GM12878 (cell line): ENCODE measurements at regions not wholly inside any gene's neighbourhood (a gene's known extent, or its start where the extent isn't known, plus 50 kb on each side); places are given as distances from the start of the nearest gene placed in this dataset.

Experiments used
- ATAC-seq: fragments of 200-7000 bp; cut with Tn5 transposase; 3 replicates; pipeline ENCODE4 v1.9.1; 2020; ENCODE audit warnings: mild to moderate bottlenecking, moderate library complexity
- BruUV-seq: library from RNA; stranded (reverse); fragments of 400-500 nt; replicated peaks from 2 replicates; lab custom pipeline; 2021; lab: Mats Ljungman, UMichigan
- CTCF ChIA-PET: fragments of 300-600 bp; sonication (Branson Sonifier 250); formaldehyde crosslinking; extraction: SDS; loops from one replicate; lab custom pipeline; 2021; ENCODE audit warnings: inconsistent platforms; lab: Yijun Ruan, JAX
- POLR2A ChIA-PET: fragments of 350-600 bp; formaldehyde crosslinking; extraction: SDS; loops from one replicate; lab custom pipeline; 2021; ENCODE audit warnings: inconsistent platforms; lab: Charles Lee
- RAD21 ChIA-PET: fragments of 300-600 bp; sonication (Branson Sonifier 250); formaldehyde crosslinking; loops from one replicate; lab custom pipeline; 2023; ENCODE audit warnings: antibody characterized with exemption; ENCODE audit not compliant: unreplicated experiment; lab: Charles Lee
- SMC1A ChIA-PET: fragments of 300-600 bp; sonication (Branson Sonifier 250); formaldehyde crosslinking; loops from one replicate; lab custom pipeline; 2023; ENCODE audit not compliant: unreplicated experiment, uncharacterized antibody; lab: Charles Lee
- DNase-seq: peaks from one replicate; pipeline ENCODE4 v3.0.0-alpha.2; 2011; ENCODE audit warnings: low read depth, low spot score
- FAIRE-seq: peaks from 3 replicates; lab custom pipeline; 2011; peaks lifted over from hg19 to GRCh38; lab: Jason Lieb, UNC
- H2AFZ ChIP-seq: 2 replicates; pipeline ENCODE4 v1.6.0; 2011; ENCODE audit warnings: low read depth, low read length, control low read depth; ENCODE audit not compliant: control insufficient read depth
- H3K27ac ChIP-seq: 2 replicates; pipeline ENCODE4 v1.5.1; 2011; ENCODE audit warnings: control low read depth; ENCODE audit not compliant: control insufficient read depth, insufficient read depth
- H3K27me3 ChIP-seq, 2 experiments: replicated peaks in 1 of 2; 2 replicates each; pipeline versions ENCODE4 v1.6.0 to v1.6.1; 2011; ENCODE audit warnings: low read length in 1 of 2; ENCODE audit not compliant: control insufficient read depth in 2 of 2, insufficient read depth in 2 of 2
- H3K36me3 ChIP-seq, 2 experiments: 2 replicates each; pipeline ENCODE4 v1.5.1; 2011; ENCODE audit warnings: low read length in 1 of 2; ENCODE audit not compliant: control insufficient read depth in 2 of 2, insufficient read depth in 2 of 2
- H3K4me1 ChIP-seq: 2 replicates; pipeline ENCODE4 v1.6.1; 2011; ENCODE audit warnings: mild to moderate bottlenecking, low read length, moderate library complexity, mixed read lengths; ENCODE audit not compliant: control insufficient read depth, insufficient read depth
- H3K4me2 ChIP-seq: 2 replicates; pipeline ENCODE4 v1.6.0; 2011; ENCODE audit warnings: control low read depth; ENCODE audit not compliant: control insufficient read depth, insufficient read depth
- H3K4me3 ChIP-seq: fragments of 200-600 bp; sonication (generic); 2 replicates; pipeline ENCODE4 v1.5.1; 2016
- H3K79me2 ChIP-seq: 2 replicates; pipeline ENCODE4 v1.6.0; 2011; ENCODE audit warnings: low read length; ENCODE audit not compliant: control insufficient read depth, insufficient read depth
- H3K9ac ChIP-seq: 2 replicates; pipeline ENCODE4 v1.8.0; 2011; ENCODE audit warnings: low read length, control low read depth, mixed read lengths; ENCODE audit not compliant: control insufficient read depth, insufficient read depth
- H3K9me3 ChIP-seq: replicated peaks from 3 replicates; pipeline ENCODE4 v1.5.1; 2011; ENCODE audit warnings: mild to moderate bottlenecking, low read length; ENCODE audit not compliant: control insufficient read depth, insufficient read depth
- H4K20me1 ChIP-seq: 2 replicates; pipeline ENCODE4 v1.6.0; 2011; ENCODE audit not compliant: control insufficient read depth, insufficient read depth
- ASH2L ChIP-seq: fragments of 300-600, 200-600 bp; sonication (generic); IDR thresholded peaks from 2 replicates; pipeline ENCODE4 v1.6.1; 2017; ENCODE audit warnings: low read depth, mild to moderate bottlenecking, borderline replicate concordance
- CBFB ChIP-seq: IDR thresholded peaks from 2 replicates; pipeline ENCODE4 v1.6.1; 2016; ENCODE audit warnings: antibody characterized with exemption, low read depth
- CHD1 ChIP-seq: IDR thresholded peaks from 2 replicates; pipeline ENCODE4 v1.6.1; 2012; ENCODE audit warnings: low read depth, low read length, improper control_type of control experiment
- KDM1A ChIP-seq: fragments of 200-600 bp; sonication (generic); IDR thresholded peaks from 2 replicates; pipeline ENCODE4 v1.6.1; 2016; ENCODE audit warnings: borderline replicate concordance
- KLF5 ChIP-seq: fragments of 450-650 bp; IDR thresholded peaks from 2 replicates; pipeline ENCODE4 v1.6.1; 2014; ENCODE audit warnings: mild to moderate bottlenecking; ENCODE audit not compliant: partially characterized antibody
- POLR2AphosphoS2 ChIP-seq: IDR thresholded peaks from 2 replicates; pipeline ENCODE4 v1.6.1; 2011; ENCODE audit warnings: low read depth, mild to moderate bottlenecking, low read length, improper control_type of control experiment, moderate library complexity
- RELA ChIP-seq: fragments of 450-650 bp; IDR thresholded peaks from 2 replicates; pipeline ENCODE4 v1.8.0; 2014; ENCODE audit warnings: borderline replicate concordance; ENCODE audit not compliant: partially characterized antibody
- SPI1 ChIP-seq: IDR thresholded peaks from 2 replicates; pipeline ENCODE4 v1.6.1; 2011; ENCODE audit warnings: low read depth, mild to moderate bottlenecking, low read length, moderate library complexity, borderline replicate concordance; ENCODE audit not compliant: insufficient read depth
- WGBS: methylation state at CpG from one replicate; pipeline ENCODE4 v1.1.6; 2016; ENCODE audit warnings: low lambda C conversion rate; ENCODE audit not compliant: insufficient replicate concordance, insufficient coverage; ENCODE audit errors: missing lambda C conversion rate; 5-methylcytosine and 5-hydroxymethylcytosine counted together
- in situ Hi-C: fragments of 300-500 bp; cut with MboI; formaldehyde crosslinking; loops from 9 replicates; pipeline ENCODE4 v1.14.3; 2018; ENCODE audit warnings: mixed read lengths
- intact Hi-C: fragments of 100-400 bp; cut with micrococcal nuclease; formaldehyde crosslinking; loops from one replicate; pipeline ENCODE4 v1.14.2; 2022; ENCODE audit not compliant: unreplicated experiment
- TF ChIP-seq, protein P1 (sequence below): IDR thresholded peaks from 2 replicates; pipeline ENCODE4 v1.6.1; 2012; ENCODE audit warnings: low read depth, low read length, improper control_type of control experiment
- TF ChIP-seq, protein P2 (sequence below), 3 experiments: IDR thresholded peaks in 2 of 3; conservative IDR thresholded peaks in 1 of 3; 2 replicates each; pipeline ENCODE4 v1.5.1; 2011; ENCODE audit warnings: low read depth in 3 of 3, low read length in 3 of 3, mild to moderate bottlenecking in 3 of 3, control low read depth in 2 of 3, moderate library complexity in 2 of 3, inconsistent platforms in 1 of 3, mixed read lengths in 1 of 3; ENCODE audit not compliant: control insufficient read depth in 2 of 3, insufficient read depth in 1 of 3; ENCODE audit errors: extremely low read depth in 1 of 3

DNA sequence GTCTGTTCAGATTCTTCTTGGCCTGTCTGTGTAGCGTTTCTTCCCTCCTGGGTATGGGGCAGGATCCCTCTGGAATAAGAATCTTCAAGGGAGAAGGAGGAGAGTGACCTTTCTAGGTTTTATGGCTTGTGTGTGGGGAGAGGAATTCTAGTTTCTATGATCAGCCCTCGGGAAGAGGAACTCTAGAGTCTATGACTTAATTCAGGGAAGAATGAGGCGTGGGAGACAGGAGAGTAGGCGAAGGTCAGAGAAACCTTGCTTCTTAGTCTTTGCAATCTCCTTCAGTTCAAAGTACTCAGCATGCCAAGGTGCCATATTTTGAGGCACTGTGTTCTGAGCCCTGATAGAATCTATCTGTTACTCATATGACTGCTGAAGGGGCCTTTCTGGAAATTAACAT lies 99.2 kb upstream of the C3orf80 start:
- H3K36me3 ChIP-seq: no peaks in the 10 kb centered on the region
- no TSS peak for BruUV-seq
- TF ChIP-seq, protein P1, sequence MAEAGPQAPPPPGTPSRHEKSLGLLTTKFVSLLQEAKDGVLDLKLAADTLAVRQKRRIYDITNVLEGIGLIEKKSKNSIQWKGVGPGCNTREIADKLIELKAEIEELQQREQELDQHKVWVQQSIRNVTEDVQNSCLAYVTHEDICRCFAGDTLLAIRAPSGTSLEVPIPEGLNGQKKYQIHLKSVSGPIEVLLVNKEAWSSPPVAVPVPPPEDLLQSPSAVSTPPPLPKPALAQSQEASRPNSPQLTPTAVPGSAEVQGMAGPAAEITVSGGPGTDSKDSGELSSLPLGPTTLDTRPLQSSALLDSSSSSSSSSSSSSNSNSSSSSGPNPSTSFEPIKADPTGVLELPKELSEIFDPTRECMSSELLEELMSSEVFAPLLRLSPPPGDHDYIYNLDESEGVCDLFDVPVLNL: no peak
- no peak for TF ChIP-seq KDM1A
- no peak for TF ChIP-seq CBFB
- no peak for TF ChIP-seq CHD1
- no peak for TF ChIP-seq POLR2AphosphoS2
- TF ChIP-seq, protein P2, sequence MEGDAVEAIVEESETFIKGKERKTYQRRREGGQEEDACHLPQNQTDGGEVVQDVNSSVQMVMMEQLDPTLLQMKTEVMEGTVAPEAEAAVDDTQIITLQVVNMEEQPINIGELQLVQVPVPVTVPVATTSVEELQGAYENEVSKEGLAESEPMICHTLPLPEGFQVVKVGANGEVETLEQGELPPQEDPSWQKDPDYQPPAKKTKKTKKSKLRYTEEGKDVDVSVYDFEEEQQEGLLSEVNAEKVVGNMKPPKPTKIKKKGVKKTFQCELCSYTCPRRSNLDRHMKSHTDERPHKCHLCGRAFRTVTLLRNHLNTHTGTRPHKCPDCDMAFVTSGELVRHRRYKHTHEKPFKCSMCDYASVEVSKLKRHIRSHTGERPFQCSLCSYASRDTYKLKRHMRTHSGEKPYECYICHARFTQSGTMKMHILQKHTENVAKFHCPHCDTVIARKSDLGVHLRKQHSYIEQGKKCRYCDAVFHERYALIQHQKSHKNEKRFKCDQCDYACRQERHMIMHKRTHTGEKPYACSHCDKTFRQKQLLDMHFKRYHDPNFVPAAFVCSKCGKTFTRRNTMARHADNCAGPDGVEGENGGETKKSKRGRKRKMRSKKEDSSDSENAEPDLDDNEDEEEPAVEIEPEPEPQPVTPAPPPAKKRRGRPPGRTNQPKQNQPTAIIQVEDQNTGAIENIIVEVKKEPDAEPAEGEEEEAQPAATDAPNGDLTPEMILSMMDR (IDR thresholded peaks at IDR 0.05 in 2 of 3, conservative IDR thresholded peaks at IDR 0.05 in 1 of 3; ENCODE audit: control insufficient read depth in 2 of 3, extremely low read depth in 1 of 3, insufficient read depth in 1 of 3, low read depth in 3 of 3, low read length in 3 of 3): no peak
- no peak for TF ChIP-seq RELA
- no peak for TF ChIP-seq SPI1
- no peak for TF ChIP-seq ASH2L
- TF ChIP-seq KLF5: no peak
- TF ChIP-seq, all 136 proteins: peak for 0
- intact Hi-C loops (no loop called here), in situ Hi-C loops (no loop called here)
- Histone ChIP-seq H3K4me3 (no peak overlapping the region), H2AFZ (no peak overlapping the region), H3K79me2 (no peaks in the 10 kb centered on the region), H3K4me2 (no peak overlapping the region), H4K20me1 (no peaks in the 10 kb centered on the region), H3K9me3 (no peaks in the 10 kb centered on the region), H3K27ac (no peak overlapping the region), H3K4me1 (peaks cover 10% of the 10 kb centered on the region; the same call in 1 of the 2 replicates), H3K27me3 (no peaks in the 10 kb centered on the region), H3K9ac (no peak overlapping the region)
- ChIA-PET SMC1A (interaction anchor here (0.5 to 1.0 kb wide), 2 partner anchors 8 to 371 kb away, joined by 3 read pairs; no protein-coding TSS in a partner anchor), CTCF (interaction anchor here (1.1 kb wide), 1 partner anchor 242 kb away, joined by 3 read pairs; no protein-coding TSS in a partner anchor), RAD21 (no interaction called here), POLR2A (no interaction called here)
- 21% methylated on average over 4 of the region's 4 CpGs for WGBS
- FAIRE-seq (no peak), DNase-seq (no peak), ATAC-seq (no peak)
